ENCODE measurements at regions not wholly inside any gene's neighbourhood (a gene's known extent, or its start where the extent isn't known, plus 50 kb on each side); places are given as distances from the start of the nearest gene placed in this dataset.
A peak's percentile ranks its signal among the peaks of the same experiment; 100 is the strongest.

GRCh38 chr4:180664766-180665368 is 1578.3 kb upstream of the TENM3 start:
- DNase-seq (ENCODE audit: insufficient read length): peak; percentile 5
- TF ChIP-seq POLR2A (IDR thresholded peaks at IDR 0.05; ENCODE audit: low read depth, low read length) (no peak), TAF1 (IDR thresholded peaks at IDR 0.05; ENCODE audit: borderline replicate concordance, low read depth, low read length) (no peak), POLR2AphosphoS5 (IDR thresholded peaks at IDR 0.05; ENCODE audit: low read depth, low read length) (no peak)
- peak; percentile 81 for FAIRE-seq

DNA sequence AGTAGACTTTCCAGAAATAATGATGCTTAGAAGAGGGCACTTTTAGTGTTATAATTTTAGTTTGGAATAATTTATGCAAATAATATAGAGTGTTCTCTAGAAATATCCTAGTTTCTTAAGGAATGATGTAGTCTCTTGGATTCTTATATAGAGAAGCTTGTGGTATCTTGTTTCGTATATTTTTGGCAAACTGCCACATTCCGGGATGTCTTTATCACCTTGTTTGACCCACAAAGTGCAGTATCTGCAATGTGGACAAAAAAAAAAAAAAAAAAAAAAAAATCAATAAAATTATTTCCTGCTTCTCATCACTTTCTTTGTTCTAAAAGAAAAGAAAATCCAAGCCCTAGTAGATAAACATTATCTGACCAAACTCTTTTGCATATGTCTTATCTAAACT is 1577.7 kb upstream of the TENM3 start:
- TF ChIP-seq POLR2AphosphoS5 (IDR thresholded peaks at IDR 0.05; ENCODE audit: low read depth, low read length) (no peak), POLR2A (IDR thresholded peaks at IDR 0.05; ENCODE audit: low read depth, low read length) (no peak), TAF1 (IDR thresholded peaks at IDR 0.05; ENCODE audit: borderline replicate concordance, low read depth, low read length) (no peak)
- DNase-seq (ENCODE audit: insufficient read length) (no peak), FAIRE-seq (no peak)

DNA sequence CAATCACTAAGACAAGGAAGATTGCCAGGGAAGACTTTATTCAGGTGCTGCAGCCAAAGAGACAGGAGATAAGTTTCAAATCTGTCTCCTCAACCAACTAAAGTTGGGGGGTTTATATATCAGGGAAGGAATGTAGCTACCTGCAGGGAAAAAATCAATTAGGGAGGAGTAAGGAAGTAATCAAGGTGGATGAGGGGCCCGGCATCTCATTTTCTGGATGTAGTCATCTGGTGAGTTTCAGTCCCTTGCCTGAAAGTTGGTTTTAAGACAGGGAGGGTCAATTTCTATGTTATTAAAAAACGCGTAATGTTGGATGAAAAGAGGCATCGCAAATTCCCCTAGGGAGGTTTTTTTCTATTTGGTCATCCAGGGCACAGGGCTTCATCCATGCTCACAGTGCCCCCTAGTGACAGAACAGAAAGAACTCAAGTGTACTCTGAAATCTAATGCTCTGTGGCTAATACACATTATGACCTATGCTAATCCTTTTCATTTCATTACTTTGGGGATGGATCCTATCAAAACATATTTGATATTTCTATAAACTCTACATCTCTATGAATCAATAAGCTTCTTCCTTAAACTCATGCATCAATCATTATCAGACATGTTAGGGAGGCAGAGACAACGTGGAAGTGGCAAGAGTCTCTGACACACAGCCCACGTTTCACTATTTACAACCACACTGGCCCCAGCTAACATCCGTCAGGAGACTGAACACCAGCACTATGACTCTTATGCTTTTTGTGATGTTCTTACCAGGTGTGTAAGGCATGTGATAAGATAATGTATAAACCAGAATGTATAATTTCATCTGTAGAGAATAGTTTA is 1577.0 kb upstream of the TENM3 start:
- DNase-seq (ENCODE audit: insufficient read length) (peak; percentile 10), FAIRE-seq (no peak)
- no peak for TF ChIP-seq POLR2AphosphoS5 (IDR thresholded peaks at IDR 0.05; ENCODE audit: low read depth, low read length)
- TF ChIP-seq POLR2A (IDR thresholded peaks at IDR 0.05; ENCODE audit: low read depth, low read length): no peak
- no peak for TF ChIP-seq TAF1 (IDR thresholded peaks at IDR 0.05; ENCODE audit: borderline replicate concordance, low read depth, low read length)

DNA sequence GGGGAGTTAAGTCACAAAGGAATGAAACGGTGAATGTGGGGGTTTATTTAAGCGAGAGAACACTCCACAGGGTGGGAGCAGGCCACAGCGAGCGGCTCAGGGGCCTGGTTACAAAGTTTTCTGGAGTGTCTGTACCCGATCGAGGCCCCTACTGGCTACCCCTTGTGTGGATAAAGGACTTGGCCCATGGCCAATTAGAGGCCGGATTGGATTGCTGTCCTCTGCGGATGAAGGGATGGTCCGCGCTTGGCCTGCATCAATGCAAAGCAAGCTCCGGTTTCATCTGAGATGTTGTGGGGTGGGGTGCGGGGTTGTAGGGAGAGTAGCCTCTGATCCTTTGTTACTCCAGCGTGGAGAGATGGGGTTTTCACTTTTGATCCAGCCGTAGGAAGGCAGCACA is 1574.5 kb upstream of the TENM3 start:
- TF ChIP-seq POLR2A (IDR thresholded peaks at IDR 0.05; ENCODE audit: low read depth, low read length) (no peak), TAF1 (IDR thresholded peaks at IDR 0.05; ENCODE audit: borderline replicate concordance, low read depth, low read length) (no peak), POLR2AphosphoS5 (IDR thresholded peaks at IDR 0.05; ENCODE audit: low read depth, low read length) (no peak)
- no peak for FAIRE-seq

GRCh38 chr4:180669680-180670079 is 1573.5 kb upstream of the TENM3 start:
- no peak for FAIRE-seq
- TF ChIP-seq POLR2A (IDR thresholded peaks at IDR 0.05; ENCODE audit: low read depth, low read length): no peak
- no peak for TF ChIP-seq POLR2AphosphoS5 (IDR thresholded peaks at IDR 0.05; ENCODE audit: low read depth, low read length)
- TF ChIP-seq TAF1 (IDR thresholded peaks at IDR 0.05; ENCODE audit: borderline replicate concordance, low read depth, low read length): no peak
- no peak for DNase-seq (ENCODE audit: insufficient read length)

More for the DNA sequence above, 1574.5 kb upstream of the TENM3 start:
- no peak for DNase-seq (ENCODE audit: insufficient read length)

DNA sequence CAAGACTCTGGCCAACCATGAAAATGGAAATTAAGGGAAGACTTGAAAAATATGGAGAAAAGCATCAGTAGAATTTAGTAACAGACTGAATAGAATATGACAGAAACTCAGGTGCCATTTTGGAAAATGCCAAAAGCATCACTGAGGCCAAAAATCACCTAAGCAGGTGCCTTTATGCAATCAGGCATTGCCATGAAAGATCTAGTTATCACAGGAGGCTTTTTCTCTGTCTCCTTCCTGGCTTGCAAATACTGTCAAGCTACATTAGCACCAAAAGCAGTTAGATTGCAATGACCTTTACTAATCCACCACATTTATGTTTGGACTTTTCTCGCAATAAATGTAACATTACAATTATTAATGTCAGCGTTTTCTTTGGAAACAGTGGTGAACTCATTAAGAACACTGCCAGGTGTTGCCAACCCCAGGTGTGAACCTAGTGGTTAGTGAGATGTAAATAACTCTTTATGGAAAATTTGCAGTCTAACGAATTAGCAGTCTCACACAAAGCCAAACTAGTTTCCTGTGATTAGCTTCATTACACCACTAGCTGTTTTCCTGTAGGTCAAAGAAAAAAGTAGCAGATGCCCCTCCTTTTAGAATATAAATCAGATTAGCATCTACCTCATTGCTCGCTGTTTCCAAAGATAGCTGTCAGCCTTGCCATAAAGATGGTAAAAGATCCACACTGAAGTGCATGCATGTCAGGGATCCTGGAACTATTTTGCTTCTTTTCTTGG is 1568.4 kb upstream of the TENM3 start:
- TF ChIP-seq TAF1 (IDR thresholded peaks at IDR 0.05; ENCODE audit: borderline replicate concordance, low read depth, low read length) (no peak), POLR2AphosphoS5 (IDR thresholded peaks at IDR 0.05; ENCODE audit: low read depth, low read length) (no peak), POLR2A (IDR thresholded peaks at IDR 0.05; ENCODE audit: low read depth, low read length) (no peak)
- FAIRE-seq (no peak), DNase-seq (ENCODE audit: insufficient read length) (no peak)

DNA sequence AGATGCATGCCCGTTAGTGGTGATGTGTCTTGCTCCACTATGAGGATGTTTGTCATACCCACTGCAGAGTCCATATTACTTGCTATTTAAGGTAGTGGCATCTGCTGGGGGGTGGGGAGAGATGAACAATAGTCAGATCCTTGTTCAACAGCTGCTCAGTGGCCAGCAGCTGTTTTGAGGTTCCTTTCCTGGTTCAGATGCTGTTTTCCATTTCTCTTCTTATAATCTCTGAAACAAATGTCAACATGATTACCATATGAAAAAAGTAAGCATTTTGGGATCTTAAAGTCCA is 1567.9 kb upstream of the TENM3 start:
- no peak for FAIRE-seq
- no peak for TF ChIP-seq TAF1 (IDR thresholded peaks at IDR 0.05; ENCODE audit: borderline replicate concordance, low read depth, low read length)
- TF ChIP-seq POLR2A (IDR thresholded peaks at IDR 0.05; ENCODE audit: low read depth, low read length): no peak
- no peak for TF ChIP-seq POLR2AphosphoS5 (IDR thresholded peaks at IDR 0.05; ENCODE audit: low read depth, low read length)
- no peak for DNase-seq (ENCODE audit: insufficient read length)

GRCh38 chr4:180680305-180680704 is 1562.9 kb upstream of the TENM3 start:
- FAIRE-seq: no peak
- DNase-seq (ENCODE audit: insufficient read length): no peak
- TF ChIP-seq TAF1 (IDR thresholded peaks at IDR 0.05; ENCODE audit: borderline replicate concordance, low read depth, low read length) (no peak), POLR2AphosphoS5 (IDR thresholded peaks at IDR 0.05; ENCODE audit: low read depth, low read length) (no peak), POLR2A (IDR thresholded peaks at IDR 0.05; ENCODE audit: low read depth, low read length) (no peak)

DNA sequence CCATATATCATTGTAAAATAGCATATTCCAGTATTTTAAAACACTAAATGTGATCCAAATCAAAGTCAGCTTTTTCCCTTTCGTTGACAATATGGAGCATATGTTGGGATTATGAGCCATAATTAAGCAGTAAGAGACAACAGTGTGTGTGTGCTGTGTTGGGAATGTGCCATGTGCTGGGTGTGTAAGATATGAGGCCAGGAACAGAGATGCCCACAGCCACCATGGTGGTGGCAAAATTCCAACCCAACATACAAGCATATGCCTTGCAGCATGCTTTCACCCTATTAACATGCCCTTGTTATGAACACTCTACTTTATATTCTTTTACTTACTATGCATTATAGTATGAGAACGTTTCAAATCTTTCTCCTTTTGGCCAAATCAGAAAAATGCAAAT is 1560.4 kb upstream of the TENM3 start:
- no peak for FAIRE-seq
- TF ChIP-seq TAF1 (IDR thresholded peaks at IDR 0.05; ENCODE audit: borderline replicate concordance, low read depth, low read length) (no peak), POLR2A (IDR thresholded peaks at IDR 0.05; ENCODE audit: low read depth, low read length) (no peak), POLR2AphosphoS5 (IDR thresholded peaks at IDR 0.05; ENCODE audit: low read depth, low read length) (no peak)
- no peak for DNase-seq (ENCODE audit: insufficient read length)

DNA sequence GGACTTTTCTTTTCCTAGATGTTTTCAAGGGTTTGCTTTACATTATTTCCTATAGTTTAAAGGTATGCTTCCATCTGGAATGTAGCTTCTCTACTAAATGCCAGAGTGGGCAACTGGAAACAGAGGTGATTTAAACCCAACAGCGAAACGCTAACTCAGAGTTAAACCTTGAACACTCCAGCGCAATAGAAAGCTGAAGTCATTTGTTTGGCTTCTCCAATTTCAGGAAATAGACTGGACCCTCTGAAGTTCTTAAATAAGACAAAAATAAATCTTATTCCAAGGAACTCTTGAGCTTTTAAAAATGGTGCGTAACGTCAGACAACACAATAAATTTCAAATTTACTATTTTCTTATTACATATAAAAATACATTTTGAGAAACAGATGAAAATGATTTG is 1560.0 kb upstream of the TENM3 start:
- FAIRE-seq (no peak), DNase-seq (ENCODE audit: insufficient read length) (no peak)
- TF ChIP-seq POLR2AphosphoS5 (IDR thresholded peaks at IDR 0.05; ENCODE audit: low read depth, low read length) (no peak), TAF1 (IDR thresholded peaks at IDR 0.05; ENCODE audit: borderline replicate concordance, low read depth, low read length) (no peak), POLR2A (IDR thresholded peaks at IDR 0.05; ENCODE audit: low read depth, low read length) (no peak)

DNA sequence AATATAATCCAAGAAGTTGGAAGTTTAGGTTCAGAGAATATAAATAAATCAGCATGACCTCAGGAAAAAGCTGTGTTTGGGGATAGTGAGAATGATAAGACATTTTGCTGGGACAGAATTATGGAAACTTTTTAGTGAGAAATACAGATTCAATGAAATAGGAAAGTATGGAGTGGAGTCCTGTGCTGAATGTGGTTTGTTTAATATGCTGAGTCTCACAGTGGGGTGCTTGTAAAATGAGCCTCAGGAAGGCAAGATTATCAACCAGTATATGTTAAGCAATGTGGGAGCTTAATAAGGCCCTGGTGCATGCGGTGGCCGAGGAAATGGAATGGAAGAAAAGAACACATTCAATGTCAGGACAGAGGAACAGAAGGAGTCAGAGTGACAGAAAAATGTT is 1554.7 kb upstream of the TENM3 start:
- no peak for TF ChIP-seq POLR2A (IDR thresholded peaks at IDR 0.05; ENCODE audit: low read depth, low read length)
- TF ChIP-seq TAF1 (IDR thresholded peaks at IDR 0.05; ENCODE audit: borderline replicate concordance, low read depth, low read length): no peak
- TF ChIP-seq POLR2AphosphoS5 (IDR thresholded peaks at IDR 0.05; ENCODE audit: low read depth, low read length): no peak
- DNase-seq (ENCODE audit: insufficient read length) (no peak), FAIRE-seq (no peak)
